ENCODE measurements at regions not wholly inside any gene's neighbourhood (a gene's known extent, or its start where the extent isn't known, plus 50 kb on each side); places are given as distances from the start of the nearest gene placed in this dataset.
"Not testable (repeated sequence)": the region's sequence is repeated elsewhere in the genome, so short reads cannot be mapped to it uniquely, and the experiment has no call there.

DNA sequence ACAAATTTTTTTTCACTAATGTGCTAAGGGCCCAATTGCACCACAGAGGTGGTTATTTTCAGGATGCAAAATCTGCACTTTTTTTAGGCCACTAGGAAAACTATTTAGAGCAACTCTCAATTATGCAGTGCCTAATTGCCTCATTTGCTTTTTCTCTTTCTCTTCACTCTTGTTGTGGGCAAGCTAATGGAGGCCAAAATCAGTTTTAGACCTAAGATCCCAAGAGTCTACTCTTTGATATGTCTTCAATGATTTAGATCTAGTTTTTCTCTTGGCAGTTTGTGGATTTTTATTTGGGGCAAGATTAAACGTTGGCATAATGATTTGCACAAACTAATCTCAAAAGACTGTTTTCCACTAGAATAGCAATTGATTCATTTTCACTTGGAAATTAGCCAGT lies 1996.9 kb downstream of the LRRC4C start:
- DNase-seq (ENCODE audit: low read depth in 4 of 4, low spot score in 1 of 4): no peak

DNA sequence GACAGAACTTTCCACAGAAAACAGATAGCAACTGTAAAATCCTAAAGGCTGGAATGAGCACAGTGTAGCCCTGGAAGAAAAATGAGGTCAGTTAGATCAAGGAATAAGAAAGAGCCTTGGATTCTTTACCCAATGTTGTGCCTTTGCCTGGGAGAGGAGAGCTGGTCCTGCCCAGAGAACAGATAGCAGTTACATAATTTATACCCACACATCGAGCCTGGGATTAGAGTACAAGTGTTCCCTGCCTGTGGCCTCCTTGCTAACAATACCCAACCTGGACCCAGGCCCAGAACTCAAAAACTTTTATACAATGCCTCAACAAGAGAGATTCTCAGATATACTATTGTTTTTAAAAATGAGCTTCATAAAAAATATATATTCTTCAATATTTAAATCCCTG lies 1998.4 kb downstream of the LRRC4C start:
- DNase-seq (ENCODE audit: low read depth in 4 of 4, low spot score in 1 of 4): no peak

DNA sequence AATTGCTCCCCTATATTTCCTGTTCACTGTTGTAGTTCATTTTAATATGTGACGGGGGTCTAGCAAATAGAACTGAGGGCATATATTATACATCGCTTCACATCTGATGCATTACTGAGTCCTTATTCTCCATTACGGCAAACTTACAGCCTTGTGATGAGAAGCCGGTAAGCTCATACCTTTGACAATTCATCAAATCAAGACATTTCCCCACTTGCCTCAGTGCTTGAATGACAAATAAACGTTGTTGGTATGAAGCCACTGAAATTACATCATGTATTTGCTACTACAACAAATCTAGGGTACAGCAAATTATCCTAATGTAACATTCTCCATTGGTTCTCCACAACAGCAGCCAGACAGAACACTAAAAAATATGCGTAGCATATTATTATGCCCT lies 1999.8 kb downstream of the LRRC4C start:
- DNase-seq (ENCODE audit: low read depth in 4 of 4, low spot score in 1 of 4): no peak

DNA sequence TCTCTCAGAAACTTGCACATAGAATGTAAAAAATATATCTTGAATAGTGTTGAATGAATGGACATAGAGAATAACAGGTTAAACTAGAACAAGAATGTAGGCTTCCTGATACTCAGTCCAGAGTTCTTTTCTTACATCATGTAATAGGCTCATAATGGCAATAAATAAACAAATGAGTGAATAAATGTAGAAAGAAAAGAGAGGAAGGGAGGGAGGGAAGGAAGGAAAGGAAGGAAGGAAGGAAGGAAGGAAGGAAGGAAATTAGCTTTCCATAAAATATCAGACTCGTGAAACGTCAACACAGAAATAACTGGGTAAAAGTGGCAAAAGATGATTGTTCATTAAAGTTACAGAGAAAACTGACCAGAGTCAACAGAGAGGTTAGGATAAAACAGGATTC lies 2001.0 kb downstream of the LRRC4C start:
- no peak for DNase-seq (ENCODE audit: low read depth in 4 of 4, low spot score in 1 of 4)

GRCh38 chr11:39443424-39444022 lies 2015.9 kb downstream of the LRRC4C start:
- no peak for DNase-seq (ENCODE audit: low read depth in 4 of 4, low spot score in 1 of 4)

- DNase-seq (ENCODE audit: low read depth in 4 of 4, low spot score in 1 of 4): no peak
These were observed 2017.3 kb downstream of the LRRC4C start for GRCh38 chr11:39442177-39442576.

- no peak for DNase-seq (ENCODE audit: low read depth in 4 of 4, low spot score in 1 of 4)
These were observed 2023.8 kb downstream of the LRRC4C start for GRCh38 chr11:39435641-39436040.

DNA sequence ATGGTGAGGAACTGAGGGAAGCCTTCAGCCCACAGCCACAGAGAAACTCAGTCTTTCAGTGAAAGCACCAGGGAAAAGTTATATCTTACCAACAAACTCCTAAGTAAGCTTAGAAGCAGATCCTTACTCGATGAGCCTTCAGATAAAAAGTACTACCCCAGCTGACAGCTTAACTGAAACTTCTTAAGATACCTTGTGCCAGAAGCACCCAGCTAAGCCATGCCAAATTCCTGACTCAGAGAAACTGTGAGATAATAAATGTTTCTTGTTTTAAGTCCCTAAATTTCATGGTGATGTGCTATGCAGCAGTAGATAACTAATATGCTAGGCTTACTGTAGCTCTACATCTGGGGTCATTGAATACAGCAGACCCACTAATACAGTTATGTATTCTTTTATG lies 2025.0 kb downstream of the LRRC4C start:
- DNase-seq (ENCODE audit: low read depth in 4 of 4, low spot score in 1 of 4): no peak

- DNase-seq (ENCODE audit: low read depth in 4 of 4, low spot score in 1 of 4): no peak
These were observed 2026.5 kb downstream of the LRRC4C start for GRCh38 chr11:39432929-39433328.

DNA sequence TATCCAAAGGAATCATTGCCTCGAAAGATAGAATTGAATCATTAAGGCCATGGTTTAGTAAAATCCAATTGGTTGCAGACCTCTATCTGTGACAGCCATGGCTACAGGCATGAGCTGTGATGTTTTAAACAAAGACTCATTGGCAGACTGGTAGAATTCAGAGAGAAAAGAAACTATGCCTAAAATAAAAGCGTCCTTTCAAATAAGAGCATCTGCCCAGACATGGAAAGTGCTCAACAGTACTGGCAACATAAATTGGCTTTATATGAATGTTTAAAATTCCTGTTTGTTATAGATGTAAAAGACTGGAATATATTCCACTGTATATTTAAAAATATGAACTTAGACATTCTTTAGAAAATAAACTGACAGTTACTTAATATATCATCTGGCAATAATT lies 2034.2 kb downstream of the LRRC4C start:
- DNase-seq (ENCODE audit: low read depth in 4 of 4, low spot score in 1 of 4): no peak

DNA sequence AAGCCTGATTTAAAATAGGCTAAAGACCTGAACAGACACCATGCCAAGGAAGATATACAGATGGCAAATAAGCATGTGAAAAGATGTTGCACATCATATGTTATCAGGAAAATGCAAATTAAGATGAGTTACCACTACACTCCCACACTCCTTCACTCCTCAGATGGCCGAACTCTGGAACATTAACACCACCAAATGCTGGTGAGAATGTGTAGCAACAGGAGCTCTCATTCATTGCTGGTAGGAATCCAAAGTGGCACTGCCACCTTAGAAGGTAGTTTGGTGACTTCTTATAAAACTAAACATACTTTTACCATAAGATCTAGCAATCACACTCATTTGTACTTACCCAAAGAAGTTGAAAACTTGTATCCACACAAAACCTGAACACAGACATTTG lies 2047.3 kb downstream of the LRRC4C start:
- no peak for DNase-seq (ENCODE audit: low read depth in 4 of 4, low spot score in 1 of 4)

DNA sequence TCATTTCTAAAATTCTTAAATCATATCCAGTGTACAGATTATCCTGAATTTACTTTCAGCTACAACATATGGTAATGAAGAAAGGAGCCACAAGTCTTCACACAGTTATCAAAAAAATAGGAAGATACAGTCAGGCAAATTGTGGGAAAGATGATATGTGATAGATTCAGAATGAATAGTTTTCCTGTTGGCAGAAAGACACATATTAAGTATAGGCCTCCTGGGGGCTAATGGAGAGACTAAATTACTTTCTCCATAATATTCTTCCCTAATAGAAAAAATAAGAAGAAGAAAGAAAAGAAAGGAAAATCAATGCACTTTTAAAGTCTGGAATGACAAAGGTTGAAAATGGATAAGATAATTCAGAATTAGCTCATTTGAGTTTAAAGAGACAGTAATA lies 2073.5 kb downstream of the LRRC4C start:
- DNase-seq (ENCODE audit: low read depth in 4 of 4, low spot score in 1 of 4): no peak

DNA sequence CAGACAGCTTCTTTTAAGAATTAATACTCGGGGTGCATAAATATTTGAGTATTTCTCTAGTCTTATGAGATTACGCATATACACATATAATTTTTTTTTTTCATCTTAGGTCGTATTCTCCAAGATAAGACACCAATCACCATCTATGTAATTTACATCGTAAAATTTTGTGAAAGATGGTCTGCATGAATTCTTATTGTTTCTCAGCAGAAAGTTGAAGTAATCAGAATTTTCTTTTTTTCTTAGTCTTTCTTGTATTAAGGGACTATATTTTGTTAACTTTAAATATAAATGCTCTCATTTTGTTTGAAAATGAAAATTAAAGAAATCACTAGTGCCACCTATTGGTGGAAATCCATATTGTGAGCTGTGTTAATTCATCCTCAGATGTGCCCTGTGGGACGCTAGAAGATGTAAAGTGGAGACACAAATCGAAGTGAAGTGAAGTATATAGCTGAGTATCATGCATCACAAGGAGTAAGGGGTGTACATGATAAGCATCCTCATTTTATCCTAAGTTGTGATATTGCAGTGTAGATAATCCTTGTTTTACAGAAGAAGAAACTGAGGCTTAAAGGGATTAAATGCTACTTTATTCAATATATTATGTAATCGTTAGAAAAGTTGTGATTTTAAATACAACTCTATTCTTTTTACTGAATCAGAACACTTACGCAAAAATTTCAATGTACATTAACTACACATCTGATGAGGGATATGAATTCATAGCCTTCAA lies 2084.3 kb downstream of the LRRC4C start:
- no peak for DNase-seq (ENCODE audit: low read depth in 4 of 4, low spot score in 1 of 4)

DNA sequence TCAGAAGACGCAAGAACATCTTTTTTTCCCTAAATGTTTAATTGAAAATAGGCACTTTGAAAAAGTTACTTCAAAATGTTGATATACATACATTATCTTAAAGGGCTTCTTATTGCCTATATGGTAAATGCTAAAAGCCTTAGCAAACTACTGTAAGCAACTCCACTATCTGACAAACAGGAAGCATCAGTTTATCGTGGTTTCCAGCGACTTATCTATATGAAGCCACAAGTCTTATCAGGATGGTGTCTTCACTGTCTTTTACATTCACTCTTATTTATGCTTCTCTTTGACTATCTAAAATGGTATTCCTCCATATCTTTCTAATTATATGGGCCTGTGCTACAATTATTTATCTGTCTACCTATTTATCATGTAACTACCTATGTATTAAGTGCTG lies 2091.9 kb downstream of the LRRC4C start:
- no peak for DNase-seq (ENCODE audit: low read depth in 4 of 4, low spot score in 1 of 4)

DNA sequence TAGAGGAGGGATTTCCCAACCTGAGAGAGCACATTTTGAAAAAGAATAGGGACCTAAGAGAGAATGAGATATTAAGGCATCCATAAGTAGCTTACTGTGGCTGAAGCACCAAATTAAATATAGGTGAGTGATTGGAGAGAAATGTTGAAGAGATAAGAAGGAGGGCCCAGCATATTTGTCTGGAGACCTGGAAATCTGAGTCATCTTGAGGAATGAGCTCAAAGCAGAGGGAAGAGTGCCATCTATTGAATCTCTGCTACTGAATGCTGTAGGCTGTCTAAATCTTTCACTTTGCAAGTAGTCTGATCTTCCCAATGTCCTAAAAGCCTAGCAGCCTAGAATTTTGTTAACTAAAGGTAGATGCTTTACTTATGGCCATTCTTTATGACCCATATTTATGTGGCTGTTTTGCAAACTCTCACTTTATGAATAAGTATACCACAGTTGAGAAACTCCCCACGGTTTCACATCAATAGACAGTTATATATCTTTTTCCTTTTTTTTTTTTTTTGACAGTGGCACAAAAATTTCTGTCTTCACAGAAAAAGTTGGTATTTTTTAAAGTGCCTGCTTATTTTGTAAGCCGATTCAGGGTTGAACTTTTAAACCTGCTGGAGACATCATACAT lies 2093.5 kb downstream of the LRRC4C start:
- DNase-seq (ENCODE audit: low read depth in 4 of 4, low spot score in 1 of 4): no peak

GRCh38 chr11:39363571-39363970 lies 2095.9 kb downstream of the LRRC4C start:
- DNase-seq (ENCODE audit: low read depth in 4 of 4, low spot score in 1 of 4): no peak

DNA sequence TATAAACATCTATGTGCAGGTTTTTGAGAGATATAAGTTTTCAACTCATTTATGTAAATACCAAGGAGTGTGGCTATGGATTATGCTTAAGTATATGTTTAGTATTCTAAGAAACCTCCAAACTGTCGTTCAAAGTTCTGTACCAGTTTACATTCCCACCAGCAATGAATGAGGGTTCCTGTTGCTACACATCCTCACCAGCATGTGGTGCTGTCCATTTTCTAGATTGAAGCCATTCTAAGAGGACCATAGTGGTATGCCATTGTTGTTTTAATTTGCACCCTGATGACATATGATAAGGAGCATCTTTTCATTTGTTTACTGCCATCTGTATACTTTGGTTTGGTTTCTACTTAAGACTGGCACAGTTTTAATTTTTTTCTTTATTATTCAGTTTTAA lies 2097.9 kb downstream of the LRRC4C start:
- no peak for DNase-seq (ENCODE audit: low read depth in 4 of 4, low spot score in 1 of 4)

DNA sequence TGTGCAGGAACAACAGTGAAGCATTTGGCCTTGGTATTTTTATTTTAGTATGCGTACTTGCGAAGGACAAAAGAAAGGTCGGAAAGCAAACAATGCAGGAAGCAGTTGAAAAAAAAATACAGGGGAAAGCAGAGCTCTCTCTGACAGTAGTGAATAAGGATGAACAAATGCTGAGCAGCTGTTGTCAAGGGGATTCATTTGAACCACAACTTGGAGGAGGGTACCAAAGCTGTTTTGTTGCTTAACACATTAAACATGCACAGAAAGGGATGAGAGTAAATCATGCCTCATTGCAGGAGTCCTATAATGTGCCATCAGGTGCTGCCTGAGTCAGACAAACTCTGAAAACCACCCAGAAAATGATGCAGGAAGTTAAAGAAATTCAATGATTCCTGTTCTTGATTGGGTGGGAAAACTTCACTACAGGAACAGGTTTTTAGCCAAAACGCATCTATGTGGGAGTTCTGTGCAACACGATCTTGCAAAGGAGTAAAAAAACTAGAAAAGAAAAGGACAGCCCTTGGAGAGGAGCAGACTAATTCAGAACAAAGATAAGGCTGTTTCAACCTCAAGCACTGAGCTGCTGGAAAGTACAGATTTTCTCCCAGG lies 2113.5 kb downstream of the LRRC4C start:
- DNase-seq (ENCODE audit: low read depth in 4 of 4, low spot score in 1 of 4): no peak

GRCh38 chr11:39341461-39341860 lies 2118.0 kb downstream of the LRRC4C start:
- DNase-seq (ENCODE audit: low read depth in 4 of 4, low spot score in 1 of 4): no peak

DNA sequence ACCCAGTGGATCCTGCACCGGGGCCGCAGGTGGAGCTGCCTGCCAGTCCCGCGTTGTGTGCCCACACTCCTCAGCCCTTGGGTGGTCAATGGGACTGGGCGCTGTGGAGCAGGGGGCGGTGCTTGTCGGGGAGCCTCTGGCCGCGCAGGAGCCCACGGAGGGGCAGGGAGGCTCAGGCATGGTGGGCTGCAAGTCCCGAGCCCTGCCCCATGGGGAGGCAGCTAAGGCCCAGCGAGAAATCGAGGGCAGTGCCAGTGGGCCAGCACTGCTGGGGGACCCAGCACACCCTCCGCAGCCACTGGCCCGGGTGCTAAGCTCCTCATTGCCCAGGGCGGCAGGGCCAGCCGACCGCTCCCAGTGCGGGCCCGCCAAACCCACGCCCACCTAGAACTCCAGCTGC lies 2126.4 kb downstream of the LRRC4C start:
- not testable (repeated sequence) for DNase-seq (ENCODE audit: low read depth in 4 of 4, low spot score in 1 of 4)

GRCh38 chr11:39327302-39327701 lies 2132.2 kb downstream of the LRRC4C start:
- no peak for DNase-seq (ENCODE audit: low read depth in 4 of 4, low spot score in 1 of 4)

DNA sequence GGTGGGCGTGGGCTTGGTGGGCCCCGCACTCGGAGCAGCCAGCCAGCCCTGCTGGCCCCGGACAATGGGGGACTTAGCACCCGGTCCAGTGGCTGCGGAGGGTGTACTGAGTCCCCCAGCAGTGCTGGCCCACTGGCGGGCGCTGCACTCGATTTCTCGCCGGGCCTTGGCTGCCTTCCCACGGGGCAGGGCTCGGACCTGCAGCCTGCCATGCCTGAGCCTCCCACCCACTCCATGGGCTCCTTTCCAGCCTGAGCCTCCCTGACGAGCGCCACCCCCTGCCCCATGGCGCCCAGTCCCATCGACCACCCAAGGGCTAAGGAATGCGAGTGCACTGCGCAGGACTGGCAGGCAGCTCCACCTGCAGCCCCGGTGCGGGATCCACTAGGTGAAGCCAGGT lies 2147.6 kb downstream of the LRRC4C start:
- not testable (repeated sequence) for DNase-seq (ENCODE audit: low read depth in 4 of 4, low spot score in 1 of 4)

Measured in stimulated activated CD4-positive, alpha-beta T cell treated with anti-CD3 and anti-CD28 coated beads, Interleukin-1b, Interleukin-23, amount 100 ng/mL, for 24 hours (primary cell).